GM21390 (cell line): ENCODE measurements at regions not wholly inside any gene's neighbourhood (a gene's known extent, or its start where the extent isn't known, plus 50 kb on each side); places are given as distances from the start of the nearest gene placed in this dataset.
A peak's percentile ranks its signal among the peaks of the same experiment; 100 is the strongest.

Experiments used
- ATAC-seq: cut with Tn5 transposase; IDR thresholded peaks from one replicate; pipeline ENCODE4 v1.9.1; 2021; ENCODE audit not compliant: unreplicated experiment

- no peak for ATAC-seq
Measured at GRCh38 chr1:25041916-25042315, 111.8 kb upstream of the RUNX3 start.

- ATAC-seq: no peak
Measured at GRCh38 chr1:25040122-25040685, 110.1 kb upstream of the RUNX3 start.

GRCh38 chr1:25039229-25039628 is 109.2 kb upstream of the RUNX3 start:
- ATAC-seq: no peak

GRCh38 chr1:25038699-25039098 is 108.6 kb upstream of the RUNX3 start:
- no peak for ATAC-seq

- ATAC-seq: no peak
Measured at GRCh38 chr1:25037174-25038074, 107.3 kb upstream of the RUNX3 start.

- no peak for ATAC-seq
Measured at GRCh38 chr1:25036117-25036546, 106.1 kb upstream of the RUNX3 start.

- ATAC-seq: no peak
Measured at GRCh38 chr1:25035523-25036116, 105.5 kb upstream of the RUNX3 start.

- ATAC-seq: no peak
Measured at GRCh38 chr1:25034736-25035522, 104.9 kb upstream of the RUNX3 start.

- ATAC-seq: no peak
Measured at GRCh38 chr1:25033828-25034705, 104.0 kb upstream of the RUNX3 start.

- ATAC-seq: no peak
Measured at GRCh38 chr1:25033030-25033827, 103.2 kb upstream of the RUNX3 start.

- ATAC-seq: peak; percentile 32
Measured at GRCh38 chr1:25031966-25032667, 102.0 kb upstream of the RUNX3 start.

GRCh38 chr1:25031601-25031965 is 101.5 kb upstream of the RUNX3 start:
- ATAC-seq: peak; percentile 20

GRCh38 chr1:25030674-25031589 is 100.9 kb upstream of the RUNX3 start:
- peak; percentile 46 for ATAC-seq

GRCh38 chr1:25030012-25030411 is 99.9 kb upstream of the RUNX3 start:
- ATAC-seq: no peak

GRCh38 chr1:25028907-25029599 is 99.0 kb upstream of the RUNX3 start:
- ATAC-seq: no peak

- ATAC-seq: no peak
Measured at GRCh38 chr1:25028587-25028906, 98.5 kb upstream of the RUNX3 start.

GRCh38 chr1:25027822-25028586 is 97.9 kb upstream of the RUNX3 start:
- ATAC-seq: no peak
